ENCODE measurements at regions not wholly inside any gene's neighbourhood (a gene's known extent, or its start where the extent isn't known, plus 50 kb on each side); places are given as distances from the start of the nearest gene placed in this dataset.

GRCh38 chr6:5892669-5893068, 114.1 kb downstream of the NRN1 start:
- no peak for TF ChIP-seq CTCF (IDR thresholded peaks at IDR 0.05; ENCODE audit: insufficient read depth, low read depth, low read length)
- no peak for TF ChIP-seq EZH2 (IDR thresholded peaks at IDR 0.05; ENCODE audit: insufficient read depth, low read length)
